Aorta (tissue), 5 donors: ENCODE measurements at regions not wholly inside any gene's neighbourhood (a gene's known extent, or its start where the extent isn't known, plus 50 kb on each side); places are given as distances from the start of the nearest gene placed in this dataset.

ENCODE experiments used
- ATAC-seq: fragments of 200-7000 bp; cut with Tn5 transposase; one replicate; pipeline ENCODE4 v1.9.1; 2022; ENCODE audit warnings: moderate library complexity; ENCODE audit not compliant: low FRiP score
- DNase-seq, 2 donors: peaks; one replicate each; pipeline ENCODE4 v3.0.0-alpha.2; 2020
- H3K27ac ChIP-seq, 2 donors: one replicate each; pipeline ENCODE4 v1.5.1; 2013; ENCODE audit warnings: low read length in 2 of 2, mild to moderate bottlenecking in 2 of 2, moderate library complexity in 2 of 2, control low read depth in 1 of 2, inconsistent platforms in 1 of 2, low read depth in 1 of 2
- H3K27me3 ChIP-seq, 2 donors: one replicate each; pipeline ENCODE4 v1.6.1; 2013; ENCODE audit warnings: control low read depth in 1 of 2, low read length in 1 of 2, mild to moderate bottlenecking in 1 of 2, moderate library complexity in 1 of 2; ENCODE audit not compliant: insufficient read depth in 2 of 2, control insufficient read depth in 1 of 2
- H3K36me3 ChIP-seq, 2 donors: one replicate each; pipeline ENCODE4 v1.6.1; 2013; ENCODE audit warnings: control low read depth in 1 of 2, low read length in 1 of 2, mild to moderate bottlenecking in 1 of 2; ENCODE audit not compliant: insufficient read depth in 2 of 2, control insufficient read depth in 1 of 2
- H3K4me1 ChIP-seq, 2 donors: one replicate each; pipeline ENCODE4 v1.6.1; 2013; ENCODE audit warnings: low read length in 2 of 2, control low read depth in 1 of 2, mild to moderate bottlenecking in 1 of 2, moderate library complexity in 1 of 2; ENCODE audit not compliant: insufficient read depth in 2 of 2, control insufficient read depth in 1 of 2
- H3K4me3 ChIP-seq, 2 donors: one replicate each; pipeline ENCODE4 v1.5.1; 2013; ENCODE audit warnings: low read length in 2 of 2, control low read depth in 1 of 2, mild to moderate bottlenecking in 1 of 2
- H3K9me3 ChIP-seq: one replicate; pipeline ENCODE4 v1.6.1; 2013; ENCODE audit warnings: mild to moderate bottlenecking, low read length; ENCODE audit not compliant: control insufficient read depth
- WGBS, 2 donors: extraction: QIAGEN DNeasy Blood & Tissue Kit; methylation state at CpG; one replicate each; pipeline ENCODE4 v1.1.7; 2013; 5-methylcytosine and 5-hydroxymethylcytosine counted together
- intact Hi-C, 2 donors: fragments of 100-400 bp; cut with DNase I; formaldehyde crosslinking; loops; one replicate each; pipeline versions ENCODE4 v1.14.2 to v1.15.0; 2022
- donor health status: healthy with polysubstance abuse.
- donor health status: Bipolar disorder and iron deficiency.
- donor health status: DM: no; HTN: no; CAD: no.
- donor health status: DM: no; HTN: no; CAD: no.
- donor health status: DM: yes; HTN: yes; CAD: no.

- Histone ChIP-seq H3K9me3 (no peaks in the 10 kb centered on the region), H3K4me1 (peaks cover 0 to 12% of the 10 kb centered on the region in 2 donors), H3K27ac (peak overlapping the region; percentile 74 to 77), H3K36me3 (no peaks in the 10 kb centered on the region), H3K4me3 (no peak overlapping the region), H3K27me3 (no peaks in the 10 kb centered on the region)
- ATAC-seq (peak; percentile 62), DNase-seq (no peak)
- WGBS, 2 donors: 1 to 9% methylated on average over 8 of the region's 8 CpGs
- intact Hi-C loops: no loop called here
Observed at GRCh38 chr9:81819859-81820546, 108.2 kb upstream of the SPATA31D4 start.

- H3K4me3 ChIP-seq: no peak overlapping the region
- H3K27ac ChIP-seq: no peak overlapping the region
- no peaks in the 10 kb centered on the region for H3K9me3 ChIP-seq
- intact Hi-C loops: no loop called here
- H3K36me3 ChIP-seq: no peaks in the 10 kb centered on the region
- peaks cover 0 to 12% of the 10 kb centered on the region in 2 donors for H3K4me1 ChIP-seq
- DNase-seq: no peak
- no peaks in the 10 kb centered on the region for H3K27me3 ChIP-seq
- ATAC-seq: no peak
- WGBS, 2 donors: 76 to 87% methylated on average over 7 of the region's 7 CpGs
Observed at GRCh38 chr9:81822301-81822865, 105.8 kb upstream of the SPATA31D4 start.

- H3K27me3 ChIP-seq: no peaks in the 10 kb centered on the region
- intact Hi-C loops: no loop called here
- no peak overlapping the region for H3K27ac ChIP-seq
- no peaks in the 10 kb centered on the region for H3K36me3 ChIP-seq
- peaks cover 0 to 12% of the 10 kb centered on the region in 2 donors for H3K4me1 ChIP-seq
- H3K9me3 ChIP-seq: no peaks in the 10 kb centered on the region
- no peak overlapping the region for H3K4me3 ChIP-seq
- ATAC-seq (no peak), DNase-seq (no peak)
- 97 to 100% methylated on average over 1 of the region's 1 CpG for WGBS, 2 donors
Observed at GRCh38 chr9:81822967-81823366, 105.3 kb upstream of the SPATA31D4 start.

GRCh38 chr9:81823672-81824554 lies 104.3 kb upstream of the SPATA31D4 start:
- peaks cover 0 to 12% of the 10 kb centered on the region in 2 donors for H3K4me1 ChIP-seq
- no peak overlapping the region for H3K27ac ChIP-seq
- no peak for ATAC-seq

GRCh38 chr9:81824802-81825730 lies 103.2 kb upstream of the SPATA31D4 start:
- Histone ChIP-seq H3K4me1 (peaks cover 0 to 8% of the 10 kb centered on the region in 2 donors), H3K36me3 (no peaks in the 10 kb centered on the region), H3K4me3 (no peak overlapping the region), H3K9me3 (no peaks in the 10 kb centered on the region), H3K27ac (no peak overlapping the region), H3K27me3 (no peaks in the 10 kb centered on the region)
- no peak for DNase-seq
- intact Hi-C loops: no loop called here
- ATAC-seq: no peak
- WGBS, 2 donors: 96% methylated on average over 8 of the region's 8 CpGs

More at GRCh38 chr9:81823672-81824554, 104.3 kb upstream of the SPATA31D4 start:
- WGBS, 2 donors: 92 to 95% methylated on average over 11 of the region's 11 CpGs
- Histone ChIP-seq H3K9me3 (no peaks in the 10 kb centered on the region), H3K27me3 (no peaks in the 10 kb centered on the region), H3K36me3 (no peaks in the 10 kb centered on the region), H3K4me3 (no peak overlapping the region)
- no peak for DNase-seq
- intact Hi-C loops: no loop called here

- DNase-seq (no peak), ATAC-seq (no peak)
- 97 to 98% methylated on average over 3 of the region's 3 CpGs for WGBS, 2 donors
- Histone ChIP-seq H3K4me3 (no peak overlapping the region), H3K27ac (no peak overlapping the region), H3K4me1 (no peaks in the 10 kb centered on the region), H3K27me3 (no peaks in the 10 kb centered on the region), H3K9me3 (no peaks in the 10 kb centered on the region), H3K36me3 (no peaks in the 10 kb centered on the region)
- intact Hi-C loops: no loop called here
Observed at GRCh38 chr9:81825846-81826516, 102.2 kb upstream of the SPATA31D4 start.

- Histone ChIP-seq H3K4me1 (no peaks in the 10 kb centered on the region), H3K27me3 (no peaks in the 10 kb centered on the region), H3K27ac (no peak overlapping the region), H3K4me3 (no peak overlapping the region), H3K36me3 (no peaks in the 10 kb centered on the region), H3K9me3 (no peaks in the 10 kb centered on the region)
- DNase-seq (no peak), ATAC-seq (no peak)
- WGBS, 2 donors: 93 to 96% methylated on average over 15 of the region's 15 CpGs
- intact Hi-C loops: no loop called here
Observed at GRCh38 chr9:81826517-81826906, 101.7 kb upstream of the SPATA31D4 start.
